ENCODE measurements at regions not wholly inside any gene's neighbourhood (a gene's known extent, or its start where the extent isn't known, plus 50 kb on each side); places are given as distances from the start of the nearest gene placed in this dataset.
"Not testable (repeated sequence)": the region's sequence is repeated elsewhere in the genome, so short reads cannot be mapped to it uniquely, and the experiment has no call there.

DNA sequence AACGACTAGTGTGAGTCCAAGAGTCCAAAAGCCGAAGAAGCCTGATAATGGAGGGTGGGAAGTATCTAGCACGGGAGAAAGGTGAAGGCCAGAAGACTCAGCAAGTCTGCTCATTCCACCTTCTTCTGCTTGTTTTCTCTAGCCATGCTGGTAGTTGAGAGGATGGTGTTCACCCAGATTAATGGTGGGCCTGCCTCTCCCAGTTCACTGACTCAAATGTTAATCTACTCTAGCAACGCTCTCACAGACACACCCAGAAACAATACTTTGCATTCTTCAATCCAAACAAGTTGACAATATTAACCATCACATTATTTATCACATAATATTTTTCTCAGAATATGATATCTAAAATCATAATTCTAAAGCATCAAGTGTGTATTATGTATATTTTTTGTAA lies 1055.1 kb upstream of the PCDH10 start:
- no peak for DNase-seq (ENCODE audit: low spot score)

DNA sequence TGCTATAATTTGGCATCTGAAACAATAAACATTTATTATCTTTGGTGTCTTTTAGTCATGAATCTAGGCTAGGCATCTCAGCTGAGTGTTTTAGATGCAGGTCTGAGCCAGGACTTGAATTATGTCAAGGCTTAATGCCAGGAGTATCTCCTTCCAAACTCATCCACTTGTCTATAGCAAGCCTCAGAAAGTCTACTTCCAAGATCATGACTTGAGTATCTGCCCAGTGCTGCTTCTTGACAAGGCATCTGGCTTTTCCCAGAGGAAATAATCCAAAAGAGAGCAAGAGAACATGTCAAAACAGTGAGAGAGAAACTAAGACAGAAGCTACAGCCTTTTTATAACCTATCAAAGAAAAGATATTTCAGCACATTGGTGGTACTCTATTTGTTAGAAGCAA lies 1052.1 kb upstream of the PCDH10 start:
- no peak for DNase-seq (ENCODE audit: low spot score)

DNA sequence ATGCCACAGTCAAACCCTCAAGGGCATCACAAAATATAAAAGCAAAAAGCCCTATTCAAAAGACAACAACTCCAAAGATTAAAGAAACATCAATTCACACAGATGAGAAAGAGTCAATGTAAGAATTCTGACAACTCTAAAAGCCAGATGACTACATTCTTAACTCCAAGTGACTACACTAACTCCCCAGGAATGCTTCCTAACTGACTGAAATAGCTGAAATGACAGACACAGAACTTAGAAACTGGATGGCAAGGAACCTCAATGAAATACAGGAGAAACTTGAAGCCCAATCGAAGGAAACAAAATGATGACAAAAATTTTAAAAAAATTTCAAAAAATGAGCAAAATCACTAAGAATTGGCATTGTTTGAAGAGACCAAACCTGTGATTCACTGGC lies 1047.6 kb upstream of the PCDH10 start:
- no peak for DNase-seq (ENCODE audit: low spot score)

DNA sequence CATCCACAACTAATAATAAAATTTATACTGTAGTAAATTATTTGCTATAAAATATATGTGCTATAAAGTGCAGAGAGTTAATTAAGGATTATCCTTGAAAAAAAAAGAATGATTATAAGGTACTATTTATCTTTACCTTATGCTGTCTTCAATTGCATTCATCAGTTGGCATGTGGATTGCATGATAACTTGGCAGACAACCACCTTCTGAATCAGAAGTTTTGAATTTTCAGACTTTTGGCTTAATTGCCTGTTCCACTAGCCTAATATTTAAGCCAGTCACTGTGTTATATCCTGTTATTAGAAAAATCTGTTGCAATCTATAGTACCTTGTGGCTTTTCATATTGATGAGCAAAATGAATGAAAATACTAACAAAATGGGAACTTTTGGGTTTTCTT lies 1040.3 kb upstream of the PCDH10 start:
- DNase-seq (ENCODE audit: low spot score): no peak

DNA sequence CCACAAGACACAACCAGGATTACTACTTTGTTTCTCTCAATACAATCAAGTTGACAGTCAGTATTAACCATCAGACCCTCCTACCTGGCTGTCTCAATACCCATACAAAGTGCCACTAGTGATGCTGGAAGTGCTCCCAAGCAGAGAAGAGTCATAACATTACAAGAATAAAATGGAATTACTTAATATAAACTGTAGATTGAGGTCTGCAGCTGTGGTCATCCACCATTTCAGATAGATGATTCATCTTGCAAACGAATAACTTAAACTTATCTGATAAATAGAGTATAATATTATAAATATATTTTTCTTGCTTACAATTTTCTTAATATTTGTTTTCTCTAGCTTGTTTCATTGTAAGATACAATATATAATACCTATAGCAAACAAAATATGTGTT lies 1034.2 kb upstream of the PCDH10 start:
- DNase-seq (ENCODE audit: low spot score): no peak

DNA sequence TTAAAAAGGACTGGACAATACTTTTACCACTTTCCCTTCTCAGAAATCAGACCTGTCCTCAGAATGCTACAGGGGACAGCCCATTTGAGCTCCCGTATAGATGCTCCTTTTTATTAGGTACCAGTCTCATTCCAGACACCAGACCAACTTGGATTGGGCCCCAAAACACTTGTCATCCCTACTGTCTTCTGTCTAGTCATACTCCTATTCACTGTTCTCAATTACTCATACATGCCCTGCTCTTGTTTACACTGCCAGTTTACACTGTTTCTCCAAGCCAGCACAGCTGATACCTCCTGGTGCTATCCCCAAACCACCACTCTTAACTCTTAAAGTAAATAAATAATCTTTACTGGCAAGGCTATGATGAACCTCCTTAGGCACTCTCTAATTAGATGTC lies 1026.4 kb upstream of the PCDH10 start:
- DNase-seq (ENCODE audit: low spot score): not testable (repeated sequence)

DNA sequence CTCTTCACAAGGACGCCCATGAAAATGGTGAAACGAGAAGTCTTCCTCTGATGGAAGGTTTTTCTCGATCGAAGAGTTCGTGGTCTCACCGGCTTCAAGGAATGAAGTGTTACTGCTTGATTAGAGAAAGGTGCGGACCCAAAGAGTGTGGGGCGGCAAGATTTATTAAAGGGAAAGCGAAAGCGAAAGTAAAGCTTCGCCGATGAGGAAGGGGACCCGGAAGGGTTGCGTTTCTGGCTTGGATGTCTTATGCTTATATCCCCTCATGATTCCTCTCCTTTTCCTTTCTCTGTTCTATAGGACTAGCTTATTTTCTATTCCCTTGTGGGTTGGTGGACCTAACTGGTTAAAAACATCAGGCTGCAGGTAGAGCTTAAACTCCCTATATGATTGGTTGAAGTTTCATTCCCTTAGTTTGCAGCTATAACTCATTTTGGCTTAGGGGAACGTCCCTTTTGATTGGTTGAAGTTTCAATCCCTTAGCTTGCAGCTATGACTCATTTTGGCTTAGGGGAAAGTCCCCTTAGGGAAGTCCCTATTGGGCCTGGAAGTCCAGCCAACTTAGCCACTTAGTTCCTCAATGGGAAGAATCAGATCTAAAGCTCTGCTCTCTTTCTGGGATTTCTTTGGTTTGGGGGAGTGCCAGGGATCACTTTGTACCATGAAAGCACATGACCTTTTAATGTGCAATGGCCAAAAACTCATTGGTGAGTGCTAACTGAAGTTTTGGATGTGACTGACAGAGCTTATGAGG lies 1025.0 kb upstream of the PCDH10 start:
- no peak for DNase-seq (ENCODE audit: low spot score)

DNA sequence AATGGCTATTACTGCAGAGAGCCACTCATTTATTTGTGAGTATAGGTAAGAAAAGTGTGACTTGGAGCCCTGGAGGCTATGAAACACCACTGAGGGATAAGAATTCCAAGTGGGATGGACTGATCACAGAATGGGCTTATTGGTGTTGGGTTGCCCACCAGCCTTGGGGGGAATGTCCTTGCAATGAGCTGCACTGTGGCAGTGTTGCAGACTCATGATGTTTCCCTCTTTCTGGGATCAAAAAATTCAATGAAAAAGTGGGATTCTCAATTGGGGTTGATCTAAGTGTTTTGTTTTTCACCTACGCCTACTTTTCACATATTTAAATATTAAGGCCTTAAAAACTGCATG lies 1024.5 kb upstream of the PCDH10 start:
- DNase-seq (ENCODE audit: low spot score): no peak

DNA sequence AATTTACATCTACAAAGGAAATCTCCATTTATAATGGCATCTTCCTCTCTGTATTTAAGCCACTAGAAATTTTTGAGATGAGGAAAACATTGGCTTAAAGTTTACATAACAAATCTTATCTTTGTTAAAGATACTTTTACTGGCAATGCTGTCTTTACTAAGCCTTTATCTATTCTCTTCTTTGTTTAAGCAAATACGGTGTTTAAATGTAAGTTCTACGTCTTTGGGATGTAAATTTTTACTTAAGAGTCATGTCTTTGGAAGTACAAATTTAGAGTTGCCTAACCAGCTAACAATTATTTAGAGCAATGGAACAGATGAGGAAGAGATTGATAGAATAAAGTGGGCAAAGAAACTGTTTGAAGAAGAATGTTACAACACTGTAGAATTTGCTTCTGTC lies 1024.0 kb upstream of the PCDH10 start:
- DNase-seq (ENCODE audit: low spot score): no peak

DNA sequence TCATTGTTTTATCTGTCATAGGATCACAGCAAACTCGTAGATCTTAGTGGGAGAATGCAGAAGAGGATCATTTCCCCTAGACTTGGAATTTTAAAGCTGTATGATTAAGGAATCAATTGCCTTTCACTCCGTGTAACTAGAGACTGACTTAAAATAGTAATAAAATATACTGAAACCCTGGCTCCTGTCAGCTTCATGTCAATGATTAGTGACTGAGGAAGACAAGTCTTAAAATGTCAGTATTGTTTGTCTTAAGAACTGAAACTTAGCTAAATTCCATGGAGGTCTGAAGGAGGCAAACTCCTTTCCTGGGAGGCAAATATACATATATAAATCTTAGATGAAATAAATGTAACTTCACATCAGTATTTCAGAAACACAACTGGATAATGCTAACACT lies 1016.7 kb upstream of the PCDH10 start:
- DNase-seq (ENCODE audit: low spot score): no peak

DNA sequence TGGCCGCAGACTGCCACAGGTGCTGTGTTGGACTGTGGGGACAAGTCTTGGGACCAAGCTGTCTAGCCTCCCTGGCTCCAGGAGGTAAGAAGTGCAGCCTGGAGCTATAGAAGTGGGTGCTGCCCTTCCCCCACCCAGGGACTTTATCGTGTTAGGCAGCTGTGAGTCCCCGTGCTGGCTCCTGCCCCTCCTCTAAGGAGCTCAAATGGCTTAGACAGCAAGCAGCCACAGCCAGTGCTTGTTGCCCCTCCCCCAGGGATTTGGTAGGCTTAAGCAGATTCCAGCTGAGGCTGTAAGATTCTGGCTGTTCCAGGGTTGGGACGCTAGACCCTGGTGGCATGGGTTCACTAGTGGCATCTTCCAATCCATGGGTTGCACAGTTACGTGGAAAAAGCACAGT lies 979.4 kb upstream of the PCDH10 start:
- DNase-seq (ENCODE audit: low spot score): no peak

DNA sequence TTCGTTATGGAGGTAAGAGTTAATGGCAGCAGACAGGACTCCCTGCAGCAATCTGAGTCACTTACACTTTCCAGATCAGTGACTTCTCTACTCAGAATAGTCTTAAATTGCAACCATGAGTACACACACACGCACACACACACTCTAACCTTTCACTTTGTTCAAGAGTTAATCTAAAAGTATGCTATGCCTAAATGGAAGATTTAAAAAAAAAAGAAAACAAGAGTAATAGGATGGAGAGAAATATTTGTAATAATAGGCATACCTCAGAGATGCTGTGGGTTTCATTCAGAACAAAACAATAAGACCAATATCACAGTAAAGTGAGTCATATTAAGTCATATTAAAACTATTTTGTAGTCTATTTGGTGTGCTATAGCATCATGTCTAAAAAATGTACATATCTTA lies 969.1 kb upstream of the PCDH10 start:
- no peak for DNase-seq (ENCODE audit: low spot score)

DNA sequence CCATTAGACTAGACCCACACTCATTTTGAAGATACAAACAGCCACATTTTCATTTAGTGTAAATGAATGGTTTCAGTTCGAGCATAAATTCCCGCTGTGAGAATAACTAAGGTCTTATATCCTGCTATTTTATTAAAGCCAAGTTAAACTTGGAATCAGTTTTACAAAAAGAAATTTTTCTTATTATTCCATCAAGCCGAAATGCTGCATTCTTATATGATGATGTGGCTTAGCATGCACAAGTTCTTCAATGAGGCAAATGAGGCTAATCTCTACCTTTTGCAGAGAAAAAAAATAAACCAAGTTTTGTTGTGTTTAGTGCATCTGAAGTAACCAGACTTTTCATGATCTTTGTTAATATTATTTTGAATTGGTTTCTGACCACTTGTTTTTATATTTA lies 953.9 kb upstream of the PCDH10 start:
- no peak for DNase-seq (ENCODE audit: low spot score)

DNA sequence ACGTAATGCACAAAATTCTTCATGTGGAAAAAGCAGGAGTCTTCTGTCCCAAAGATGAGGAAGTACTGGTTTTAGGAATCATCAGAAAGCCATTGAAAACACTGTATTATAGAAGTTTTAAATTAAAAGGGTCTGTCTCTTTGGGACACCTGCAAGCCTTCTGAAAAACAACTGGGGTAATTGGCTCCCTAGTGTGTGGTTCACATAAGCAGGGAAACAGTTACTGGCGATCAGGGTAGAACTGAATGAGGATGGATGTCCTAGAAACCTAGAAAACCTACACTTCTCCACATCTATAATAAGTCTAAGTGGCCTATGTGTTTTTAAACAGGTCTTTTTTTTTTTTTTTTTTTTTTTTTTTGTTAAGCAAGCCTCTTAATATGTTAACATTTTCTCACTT lies 945.5 kb upstream of the PCDH10 start:
- DNase-seq (ENCODE audit: low spot score): no peak

DNA sequence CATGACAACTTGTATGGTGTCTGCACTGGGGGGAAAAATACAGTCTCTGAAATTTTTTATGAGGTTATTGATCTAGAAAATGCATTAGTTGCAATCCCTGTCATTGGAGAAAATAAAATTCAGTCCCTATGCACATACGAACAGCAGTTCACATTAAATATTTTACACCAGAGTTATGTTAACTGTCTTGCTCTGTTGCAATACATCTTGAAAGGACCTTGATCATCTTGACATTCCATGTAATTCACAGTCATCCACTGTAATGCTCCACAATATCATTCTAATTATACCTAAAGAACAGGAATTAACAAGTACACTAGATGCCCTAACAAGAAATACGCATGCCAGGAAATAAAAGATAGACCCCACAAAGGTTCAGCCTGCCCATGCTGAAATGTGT lies 934.6 kb upstream of the PCDH10 start:
- no peak for DNase-seq (ENCODE audit: low spot score)

DNA sequence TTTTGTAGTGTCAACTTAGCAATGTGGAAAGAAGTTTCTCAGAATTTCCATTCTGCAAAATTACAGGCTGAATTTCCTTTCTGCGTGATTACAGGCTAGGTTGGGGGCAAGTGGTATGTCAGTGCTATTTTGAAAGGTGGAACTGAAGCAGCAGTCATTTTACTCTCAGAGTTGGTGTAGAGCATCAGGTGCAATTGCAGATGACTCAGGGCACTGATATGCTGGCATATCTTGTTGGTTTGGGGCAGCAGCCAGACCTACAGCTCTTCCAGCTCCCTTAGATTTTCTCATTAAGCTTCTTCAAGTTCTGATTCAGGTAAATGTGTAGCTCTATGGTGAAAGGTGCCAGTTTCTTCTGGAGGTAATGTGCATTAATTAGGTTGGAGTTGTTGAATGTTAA lies 930.7 kb upstream of the PCDH10 start:
- DNase-seq (ENCODE audit: low spot score): no peak

DNA sequence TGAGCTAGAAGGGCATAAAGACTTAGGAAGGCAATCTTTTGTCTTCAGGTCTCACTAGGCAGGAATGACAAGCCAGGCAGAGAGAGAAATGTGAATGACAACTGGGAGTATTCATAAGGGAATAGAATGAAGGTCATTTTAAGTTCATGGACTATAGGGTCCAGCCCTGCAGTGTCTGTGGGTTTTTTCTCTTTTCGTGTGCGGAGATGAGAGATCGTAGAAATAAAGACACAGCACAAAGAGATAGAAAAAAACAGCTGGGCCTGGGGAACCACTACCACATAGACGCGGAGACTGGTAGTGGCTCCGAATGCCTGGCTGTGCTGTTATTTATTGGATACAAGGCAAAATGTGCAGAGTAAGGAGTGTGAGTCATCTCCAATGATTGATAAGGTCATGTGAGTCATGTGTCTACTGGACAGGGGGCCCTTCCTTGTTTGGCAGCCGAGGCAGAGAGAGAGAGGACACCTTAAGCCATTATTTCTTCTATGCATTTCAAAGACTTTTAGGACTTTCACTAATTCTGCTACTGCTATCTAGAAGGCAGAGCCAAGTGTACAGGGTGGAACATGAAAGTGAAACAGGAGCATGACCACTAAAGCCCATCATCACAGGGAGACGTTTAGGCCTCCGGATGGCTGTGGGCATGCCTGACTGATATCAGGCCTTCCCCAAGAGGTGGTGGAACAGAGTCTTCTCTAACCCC lies 921.8 kb upstream of the PCDH10 start:
- no peak for DNase-seq (ENCODE audit: low spot score)

DNA sequence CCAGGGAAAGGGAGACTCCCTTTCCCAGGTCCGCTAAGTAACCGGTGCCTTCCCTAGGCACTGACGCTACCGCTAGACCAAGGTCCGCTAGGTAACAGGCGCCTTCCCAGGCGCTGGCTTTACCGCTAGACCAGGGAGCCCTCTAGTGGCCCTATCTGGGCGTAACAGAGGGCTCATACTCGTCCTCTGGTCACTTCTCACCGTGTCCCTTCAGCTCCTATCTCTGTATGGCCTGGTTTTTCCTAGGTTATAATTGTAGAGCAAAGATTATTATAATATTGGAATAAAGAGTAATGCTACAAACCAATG lies 921.3 kb upstream of the PCDH10 start:
- not testable (repeated sequence) for DNase-seq (ENCODE audit: low spot score)

DNA sequence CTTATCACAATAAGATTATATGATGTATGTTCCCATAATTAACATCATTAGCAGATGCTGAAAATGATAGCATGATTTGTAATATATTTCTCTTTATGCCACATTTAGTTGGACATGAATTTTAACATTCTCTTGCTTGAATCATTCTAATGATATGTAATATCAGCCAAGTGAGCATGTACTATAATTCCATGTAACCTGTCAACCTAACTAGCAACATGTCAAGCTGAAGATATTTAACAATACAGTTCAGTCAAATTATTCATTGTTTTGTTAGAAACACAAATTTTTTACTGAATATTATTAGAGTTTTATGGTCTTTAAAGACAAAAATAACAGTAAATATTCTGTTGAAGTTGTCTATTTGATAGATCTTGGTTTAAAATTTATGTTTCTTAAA lies 920.4 kb upstream of the PCDH10 start:
- no peak for DNase-seq (ENCODE audit: low spot score)

DNA sequence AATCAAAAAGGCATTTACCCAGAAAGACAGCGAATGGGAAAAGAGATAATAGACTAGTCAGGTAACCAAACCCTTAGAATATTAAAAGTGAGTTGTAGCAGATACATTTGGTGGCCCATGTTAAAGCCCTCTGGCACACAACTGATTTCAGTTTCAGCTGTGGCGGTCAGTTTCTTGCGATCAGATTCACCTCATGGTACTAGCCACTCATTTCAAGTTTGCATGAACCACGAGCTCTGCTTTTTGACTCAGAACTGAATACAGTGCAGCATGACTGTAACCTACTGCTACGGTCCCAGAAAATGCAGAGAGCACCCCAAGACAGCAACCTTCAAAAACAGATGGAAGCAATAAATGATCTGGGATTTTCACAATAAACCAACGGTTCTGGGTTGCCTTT lies 919.1 kb upstream of the PCDH10 start:
- DNase-seq (ENCODE audit: low spot score): no peak

DNA sequence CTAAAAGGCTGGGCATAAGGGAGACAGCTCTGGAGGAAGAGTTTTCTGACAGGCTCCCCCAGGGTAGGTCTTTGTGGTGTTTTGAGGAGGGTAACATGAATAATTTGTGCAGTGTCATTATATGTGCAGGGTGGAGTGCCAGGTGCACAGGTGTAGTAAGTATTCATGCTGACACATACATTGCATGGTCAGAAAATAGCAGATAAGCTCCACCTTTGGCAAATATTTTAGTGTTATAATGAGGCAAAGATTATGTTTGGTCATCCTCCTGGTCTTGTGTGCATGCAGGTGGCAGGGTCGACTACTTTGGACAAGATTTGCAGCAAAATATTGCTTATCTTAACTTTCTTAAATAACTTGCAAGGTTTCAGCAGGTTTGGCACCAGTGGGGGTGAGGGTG lies 910.4 kb upstream of the PCDH10 start:
- no peak for DNase-seq (ENCODE audit: low spot score)

DNA sequence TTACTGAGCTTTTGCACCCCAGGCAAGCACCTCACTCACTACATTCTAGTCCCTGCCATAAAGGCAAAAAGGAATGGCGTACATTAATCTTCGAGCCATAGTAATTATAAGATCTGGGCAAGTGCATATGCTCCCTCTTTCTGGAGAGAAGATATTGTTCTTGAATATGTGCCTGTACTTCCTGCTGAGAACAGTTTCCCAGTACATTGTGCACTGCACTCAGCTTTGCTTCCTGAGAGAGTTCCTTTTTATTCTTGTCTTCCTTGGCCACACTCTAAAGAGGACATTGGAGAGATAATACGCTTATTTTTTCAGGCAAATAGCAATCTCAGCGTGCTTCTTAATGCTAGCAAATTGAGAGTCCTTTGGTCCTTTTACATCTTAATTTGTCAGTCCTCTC lies 909.0 kb upstream of the PCDH10 start:
- DNase-seq (ENCODE audit: low spot score): no peak

DNA sequence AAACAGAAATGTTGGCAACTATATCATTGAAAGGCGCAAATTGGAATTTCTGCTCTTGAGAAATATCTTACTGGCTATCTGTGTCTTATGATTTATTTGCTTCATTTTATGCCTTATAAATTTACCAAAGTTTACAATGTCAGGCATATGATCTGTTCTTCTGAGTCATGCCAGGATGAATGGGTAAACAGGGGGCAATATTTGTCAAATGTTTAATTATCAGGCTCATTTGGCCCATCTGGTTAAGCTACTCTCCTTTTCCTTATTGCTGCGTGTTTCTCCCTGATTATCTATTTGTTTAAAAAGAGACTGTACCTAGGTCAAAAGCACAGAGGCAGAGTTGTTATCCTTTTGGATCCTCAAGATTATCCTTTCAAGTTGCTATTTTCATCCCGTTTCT lies 903.8 kb upstream of the PCDH10 start:
- DNase-seq (ENCODE audit: low spot score): no peak

DNA sequence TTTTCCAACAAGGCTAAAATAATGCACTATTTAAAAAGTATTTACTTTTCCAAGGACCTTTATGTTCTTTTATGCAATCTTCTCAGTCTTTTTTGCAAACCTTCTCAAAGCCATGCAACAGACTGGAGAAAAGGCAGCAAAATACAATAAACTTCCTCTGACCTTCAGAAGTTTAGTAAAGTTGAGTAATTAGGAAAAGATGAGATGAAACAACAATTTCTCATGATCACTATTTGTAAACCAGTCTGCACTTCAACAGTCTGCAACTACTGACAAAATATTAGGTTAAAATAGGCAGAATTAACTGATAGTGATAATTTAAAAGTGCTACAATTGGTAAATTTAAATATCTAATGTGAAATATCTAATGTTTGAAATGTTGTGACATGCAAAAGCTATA lies 884.9 kb upstream of the PCDH10 start:
- DNase-seq (ENCODE audit: low spot score): no peak

Measured in putamen (tissue), 1 donor.